WTC11 (cell line): ENCODE measurements at regions not wholly inside any gene's neighbourhood (a gene's known extent, or its start where the extent isn't known, plus 50 kb on each side); places are given as distances from the start of the nearest gene placed in this dataset.

Experiments used
- ATAC-seq: fragments of 200-7000 bp; cut with Tn5 transposase; 2 replicates; pipeline ENCODE4 v1.10.0; 2021; ENCODE audit warnings: mild to moderate bottlenecking, moderate library complexity
- CTCF ChIA-PET: fragments of 300-600 bp; sonication (Branson Sonifier 250); formaldehyde crosslinking; loops from one replicate; lab custom pipeline; 2021; ENCODE audit warnings: antibody characterized with exemption; lab: Charles Lee
- POLR2A ChIA-PET: fragments of 350-600 bp; sonication (Branson Sonifier 250); formaldehyde crosslinking; loops from one replicate; lab custom pipeline; 2021; ENCODE audit warnings: antibody characterized with exemption; lab: Charles Lee
- DNase-seq: peaks from one replicate; pipeline ENCODE4 v3.0.0; 2021; ENCODE audit warnings: low spot score
- H3K27ac Mint-ChIP-seq: 2 replicates; pipeline ENCODE4 v1.8.0; 2021; ENCODE audit warnings: mixed read lengths
- H3K27me3 Mint-ChIP-seq: 2 replicates; pipeline ENCODE4 v1.8.0; 2021; ENCODE audit warnings: low read depth, mild to moderate bottlenecking, moderate library complexity, mixed read lengths
- H3K36me3 Mint-ChIP-seq: 2 replicates; pipeline ENCODE4 v1.8.0; 2021; ENCODE audit warnings: mixed read lengths
- H3K4me1 Mint-ChIP-seq: 2 replicates; pipeline ENCODE4 v1.8.0; 2022; ENCODE audit warnings: mixed read lengths
- H3K4me3 Mint-ChIP-seq: 2 replicates; pipeline ENCODE4 v1.8.0; 2021; ENCODE audit warnings: mild to moderate bottlenecking, moderate library complexity, mixed read lengths
- H3K9me3 Mint-ChIP-seq: 2 replicates; pipeline ENCODE4 v1.8.0; 2021; ENCODE audit warnings: mixed read lengths
- ATF1 ChIP-seq: sonication (generic); formaldehyde crosslinking; IDR thresholded peaks from 2 replicates; pipeline ENCODE4 v1.8.1; 2023; ENCODE audit warnings: mild to moderate bottlenecking, moderate library complexity, missing genetic modification reagents
- EMX1 ChIP-seq: fragments of 250-450 bp; sonication (Bioruptor Pico); IDR thresholded peaks from 2 replicates; pipeline ENCODE4 v1.8.0; 2021; ENCODE audit warnings: mild to moderate bottlenecking
- GTF2I ChIP-seq: fragments of 250-450 bp; sonication (Bioruptor Pico); conservative IDR thresholded peaks from 2 replicates; pipeline ENCODE4 v1.4.0; 2021; ENCODE audit warnings: mild to moderate bottlenecking
- IRF2 ChIP-seq: sonication (generic); formaldehyde crosslinking; IDR thresholded peaks from 2 replicates; pipeline ENCODE4 v1.8.0; 2022; ENCODE audit warnings: low read depth, missing genetic modification reagents, borderline replicate concordance
- KAT7 ChIP-seq: sonication (generic); formaldehyde crosslinking; IDR thresholded peaks from 2 replicates; pipeline ENCODE4 v1.8.1; 2023; ENCODE audit warnings: missing genetic modification reagents, mild to moderate bottlenecking, borderline replicate concordance
- NFYB ChIP-seq: sonication (generic); formaldehyde crosslinking; conservative IDR thresholded peaks from 2 replicates; pipeline ENCODE4 v1.8.0; 2022; ENCODE audit warnings: low read depth, missing genetic modification reagents
- PRRX2 ChIP-seq: fragments of 250-450 bp; sonication (Bioruptor Pico); IDR thresholded peaks from 2 replicates; pipeline ENCODE4 v1.8.0; 2021; ENCODE audit warnings: mild to moderate bottlenecking
- RORB ChIP-seq: fragments of 250-450 bp; sonication (Bioruptor Pico); IDR thresholded peaks from 2 replicates; pipeline ENCODE4 v1.9.0; 2021; ENCODE audit warnings: mild to moderate bottlenecking
- SOX15 ChIP-seq: fragments of 250-450 bp; sonication (Bioruptor Pico); IDR thresholded peaks from 2 replicates; pipeline ENCODE4 v1.9.0; 2021; ENCODE audit warnings: mild to moderate bottlenecking
- ZBTB21 ChIP-seq: sonication (generic); formaldehyde crosslinking; IDR thresholded peaks from 2 replicates; pipeline ENCODE4 v1.8.1; 2023; ENCODE audit warnings: mild to moderate bottlenecking, missing genetic modification reagents, borderline replicate concordance
- ZNF232 ChIP-seq: sonication (generic); formaldehyde crosslinking; IDR thresholded peaks from 2 replicates; pipeline ENCODE4 v1.8.0; 2022; ENCODE audit warnings: mild to moderate bottlenecking, missing genetic modification reagents
- TF ChIP-seq, protein P1 (sequence below): sonication (generic); formaldehyde crosslinking; IDR thresholded peaks from 2 replicates; pipeline ENCODE4 v1.8.1; 2022; ENCODE audit warnings: low read depth, missing genetic modification reagents, borderline replicate concordance
- TF ChIP-seq, protein P2 (sequence below): fragments of 250-450 bp; sonication (Bioruptor Pico); IDR thresholded peaks from 2 replicates; pipeline ENCODE4 v1.8.0; 2021; ENCODE audit warnings: mild to moderate bottlenecking
- TF ChIP-seq, protein P3 (sequence below): fragments of 250-450 bp; sonication (Bioruptor Pico); IDR thresholded peaks from 2 replicates; pipeline ENCODE4 v1.9.0; 2021; ENCODE audit warnings: mild to moderate bottlenecking
- TF ChIP-seq, protein P4 (sequence below): sonication (generic); formaldehyde crosslinking; IDR thresholded peaks from 2 replicates; pipeline ENCODE4 v1.8.1; 2022; ENCODE audit warnings: low read depth, mild to moderate bottlenecking, moderate library complexity, missing genetic modification reagents, borderline replicate concordance
- TF ChIP-seq, protein P5 (sequence below): sonication (generic); formaldehyde crosslinking; IDR thresholded peaks from 2 replicates; pipeline ENCODE4 v1.8.0; 2022; ENCODE audit warnings: mild to moderate bottlenecking, missing genetic modification reagents
- TF ChIP-seq, protein P6 (sequence below): sonication (generic); formaldehyde crosslinking; IDR thresholded peaks from 2 replicates; pipeline ENCODE4 v1.8.1; 2022; ENCODE audit warnings: mild to moderate bottlenecking, moderate library complexity, missing genetic modification reagents
- TF ChIP-seq, protein P7 (sequence below): sonication (generic); formaldehyde crosslinking; IDR thresholded peaks from 2 replicates; pipeline ENCODE4 v1.8.0; 2022; ENCODE audit warnings: mild to moderate bottlenecking, missing genetic modification reagents
- TF ChIP-seq, protein P8 (sequence below): sonication (generic); formaldehyde crosslinking; IDR thresholded peaks from 2 replicates; pipeline ENCODE4 v1.8.1; 2022; ENCODE audit warnings: mild to moderate bottlenecking, missing genetic modification reagents, moderate library complexity, borderline replicate concordance
- TF ChIP-seq, protein P9 (sequence below): fragments of 200-600 bp; IDR thresholded peaks from 2 replicates; pipeline ENCODE4 v1.8.0; 2022; ENCODE audit warnings: antibody characterized with exemption

DNA sequence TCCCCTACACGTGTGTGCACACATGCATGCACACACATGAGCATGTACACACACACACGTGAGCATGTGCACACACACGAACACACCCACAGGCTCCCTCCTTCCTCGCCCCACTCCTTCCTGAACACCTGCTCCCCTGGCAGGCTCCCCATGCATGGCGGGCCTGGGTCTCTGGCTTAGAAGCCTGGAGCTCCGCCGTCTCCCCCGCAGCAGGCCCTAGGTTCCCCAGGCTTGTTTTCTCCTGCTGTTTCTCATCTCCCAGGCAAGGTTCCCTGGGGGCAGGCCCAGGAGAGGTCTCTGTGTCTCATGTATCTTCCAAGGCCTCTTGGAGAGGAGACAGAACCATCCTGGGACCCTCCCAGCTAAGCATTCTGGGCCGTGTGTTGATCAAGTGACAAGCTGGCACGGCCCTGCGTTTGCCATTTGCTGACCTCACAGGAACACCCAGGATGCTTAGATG, 202.3 kb upstream of the CIBAR2 start:
- H3K4me3 Mint-ChIP-seq: no peak overlapping the region
- H3K27me3 Mint-ChIP-seq: no peaks in the 10 kb centered on the region; the same call in 1 of the 2 replicates
- no peak overlapping the region for H3K27ac Mint-ChIP-seq
- TF ChIP-seq, protein P1, sequence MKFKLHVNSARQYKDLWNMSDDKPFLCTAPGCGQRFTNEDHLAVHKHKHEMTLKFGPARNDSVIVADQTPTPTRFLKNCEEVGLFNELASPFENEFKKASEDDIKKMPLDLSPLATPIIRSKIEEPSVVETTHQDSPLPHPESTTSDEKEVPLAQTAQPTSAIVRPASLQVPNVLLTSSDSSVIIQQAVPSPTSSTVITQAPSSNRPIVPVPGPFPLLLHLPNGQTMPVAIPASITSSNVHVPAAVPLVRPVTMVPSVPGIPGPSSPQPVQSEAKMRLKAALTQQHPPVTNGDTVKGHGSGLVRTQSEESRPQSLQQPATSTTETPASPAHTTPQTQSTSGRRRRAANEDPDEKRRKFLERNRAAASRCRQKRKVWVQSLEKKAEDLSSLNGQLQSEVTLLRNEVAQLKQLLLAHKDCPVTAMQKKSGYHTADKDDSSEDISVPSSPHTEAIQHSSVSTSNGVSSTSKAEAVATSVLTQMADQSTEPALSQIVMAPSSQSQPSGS (CRISPR knock-in tag): no peak
- no peak for TF ChIP-seq IRF2 (CRISPR knock-in tag)
- no peak for TF ChIP-seq GTF2I
- TF ChIP-seq, protein P2, sequence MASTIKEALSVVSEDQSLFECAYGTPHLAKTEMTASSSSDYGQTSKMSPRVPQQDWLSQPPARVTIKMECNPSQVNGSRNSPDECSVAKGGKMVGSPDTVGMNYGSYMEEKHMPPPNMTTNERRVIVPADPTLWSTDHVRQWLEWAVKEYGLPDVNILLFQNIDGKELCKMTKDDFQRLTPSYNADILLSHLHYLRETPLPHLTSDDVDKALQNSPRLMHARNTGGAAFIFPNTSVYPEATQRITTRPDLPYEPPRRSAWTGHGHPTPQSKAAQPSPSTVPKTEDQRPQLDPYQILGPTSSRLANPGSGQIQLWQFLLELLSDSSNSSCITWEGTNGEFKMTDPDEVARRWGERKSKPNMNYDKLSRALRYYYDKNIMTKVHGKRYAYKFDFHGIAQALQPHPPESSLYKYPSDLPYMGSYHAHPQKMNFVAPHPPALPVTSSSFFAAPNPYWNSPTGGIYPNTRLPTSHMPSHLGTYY (CRISPR knock-in tag): no peak
- TF ChIP-seq EMX1 (CRISPR knock-in tag): no peak
- TF ChIP-seq SOX15: no peak
- TF ChIP-seq, protein P3, sequence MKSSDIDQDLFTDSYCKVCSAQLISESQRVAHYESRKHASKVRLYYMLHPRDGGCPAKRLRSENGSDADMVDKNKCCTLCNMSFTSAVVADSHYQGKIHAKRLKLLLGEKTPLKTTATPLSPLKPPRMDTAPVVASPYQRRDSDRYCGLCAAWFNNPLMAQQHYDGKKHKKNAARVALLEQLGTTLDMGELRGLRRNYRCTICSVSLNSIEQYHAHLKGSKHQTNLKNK (CRISPR knock-in tag): no peak
- TF ChIP-seq, protein P4, sequence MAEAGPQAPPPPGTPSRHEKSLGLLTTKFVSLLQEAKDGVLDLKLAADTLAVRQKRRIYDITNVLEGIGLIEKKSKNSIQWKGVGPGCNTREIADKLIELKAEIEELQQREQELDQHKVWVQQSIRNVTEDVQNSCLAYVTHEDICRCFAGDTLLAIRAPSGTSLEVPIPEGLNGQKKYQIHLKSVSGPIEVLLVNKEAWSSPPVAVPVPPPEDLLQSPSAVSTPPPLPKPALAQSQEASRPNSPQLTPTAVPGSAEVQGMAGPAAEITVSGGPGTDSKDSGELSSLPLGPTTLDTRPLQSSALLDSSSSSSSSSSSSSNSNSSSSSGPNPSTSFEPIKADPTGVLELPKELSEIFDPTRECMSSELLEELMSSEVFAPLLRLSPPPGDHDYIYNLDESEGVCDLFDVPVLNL (CRISPR knock-in tag): no peak
- TF ChIP-seq KAT7 (CRISPR knock-in tag): no peak
- TF ChIP-seq ATF1 (CRISPR knock-in tag): no peak
- TF ChIP-seq NFYB (CRISPR knock-in tag): no peak
- TF ChIP-seq PRRX2 (CRISPR knock-in tag): no peak
- TF ChIP-seq, protein P5, sequence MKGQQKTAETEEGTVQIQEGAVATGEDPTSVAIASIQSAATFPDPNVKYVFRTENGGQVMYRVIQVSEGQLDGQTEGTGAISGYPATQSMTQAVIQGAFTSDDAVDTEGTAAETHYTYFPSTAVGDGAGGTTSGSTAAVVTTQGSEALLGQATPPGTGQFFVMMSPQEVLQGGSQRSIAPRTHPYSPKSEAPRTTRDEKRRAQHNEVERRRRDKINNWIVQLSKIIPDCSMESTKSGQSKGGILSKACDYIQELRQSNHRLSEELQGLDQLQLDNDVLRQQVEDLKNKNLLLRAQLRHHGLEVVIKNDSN (CRISPR knock-in tag): no peak
- TF ChIP-seq RORB (CRISPR knock-in tag): no peak
- TF ChIP-seq, protein P6, sequence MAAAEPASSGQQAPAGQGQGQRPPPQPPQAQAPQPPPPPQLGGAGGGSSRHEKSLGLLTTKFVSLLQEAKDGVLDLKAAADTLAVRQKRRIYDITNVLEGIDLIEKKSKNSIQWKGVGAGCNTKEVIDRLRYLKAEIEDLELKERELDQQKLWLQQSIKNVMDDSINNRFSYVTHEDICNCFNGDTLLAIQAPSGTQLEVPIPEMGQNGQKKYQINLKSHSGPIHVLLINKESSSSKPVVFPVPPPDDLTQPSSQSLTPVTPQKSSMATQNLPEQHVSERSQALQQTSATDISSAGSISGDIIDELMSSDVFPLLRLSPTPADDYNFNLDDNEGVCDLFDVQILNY (CRISPR knock-in tag): no peak
- TF ChIP-seq ZBTB21: no peak
- no peak for TF ChIP-seq ZNF232 (CRISPR knock-in tag)
- TF ChIP-seq, protein P7, sequence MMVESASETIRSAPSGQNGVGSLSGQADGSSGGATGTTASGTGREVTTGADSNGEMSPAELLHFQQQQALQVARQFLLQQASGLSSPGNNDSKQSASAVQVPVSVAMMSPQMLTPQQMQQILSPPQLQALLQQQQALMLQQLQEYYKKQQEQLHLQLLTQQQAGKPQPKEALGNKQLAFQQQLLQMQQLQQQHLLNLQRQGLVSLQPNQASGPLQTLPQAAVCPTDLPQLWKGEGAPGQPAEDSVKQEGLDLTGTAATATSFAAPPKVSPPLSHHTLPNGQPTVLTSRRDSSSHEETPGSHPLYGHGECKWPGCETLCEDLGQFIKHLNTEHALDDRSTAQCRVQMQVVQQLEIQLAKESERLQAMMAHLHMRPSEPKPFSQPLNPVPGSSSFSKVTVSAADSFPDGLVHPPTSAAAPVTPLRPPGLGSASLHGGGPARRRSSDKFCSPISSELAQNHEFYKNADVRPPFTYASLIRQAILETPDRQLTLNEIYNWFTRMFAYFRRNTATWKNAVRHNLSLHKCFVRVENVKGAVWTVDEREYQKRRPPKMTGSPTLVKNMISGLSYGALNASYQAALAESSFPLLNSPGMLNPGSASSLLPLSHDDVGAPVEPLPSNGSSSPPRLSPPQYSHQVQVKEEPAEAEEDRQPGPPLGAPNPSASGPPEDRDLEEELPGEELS (CRISPR knock-in tag): no peak
- TF ChIP-seq, protein P8, sequence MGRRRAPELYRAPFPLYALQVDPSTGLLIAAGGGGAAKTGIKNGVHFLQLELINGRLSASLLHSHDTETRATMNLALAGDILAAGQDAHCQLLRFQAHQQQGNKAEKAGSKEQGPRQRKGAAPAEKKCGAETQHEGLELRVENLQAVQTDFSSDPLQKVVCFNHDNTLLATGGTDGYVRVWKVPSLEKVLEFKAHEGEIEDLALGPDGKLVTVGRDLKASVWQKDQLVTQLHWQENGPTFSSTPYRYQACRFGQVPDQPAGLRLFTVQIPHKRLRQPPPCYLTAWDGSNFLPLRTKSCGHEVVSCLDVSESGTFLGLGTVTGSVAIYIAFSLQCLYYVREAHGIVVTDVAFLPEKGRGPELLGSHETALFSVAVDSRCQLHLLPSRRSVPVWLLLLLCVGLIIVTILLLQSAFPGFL (CRISPR knock-in tag): no peak
- TF ChIP-seq, protein P9, sequence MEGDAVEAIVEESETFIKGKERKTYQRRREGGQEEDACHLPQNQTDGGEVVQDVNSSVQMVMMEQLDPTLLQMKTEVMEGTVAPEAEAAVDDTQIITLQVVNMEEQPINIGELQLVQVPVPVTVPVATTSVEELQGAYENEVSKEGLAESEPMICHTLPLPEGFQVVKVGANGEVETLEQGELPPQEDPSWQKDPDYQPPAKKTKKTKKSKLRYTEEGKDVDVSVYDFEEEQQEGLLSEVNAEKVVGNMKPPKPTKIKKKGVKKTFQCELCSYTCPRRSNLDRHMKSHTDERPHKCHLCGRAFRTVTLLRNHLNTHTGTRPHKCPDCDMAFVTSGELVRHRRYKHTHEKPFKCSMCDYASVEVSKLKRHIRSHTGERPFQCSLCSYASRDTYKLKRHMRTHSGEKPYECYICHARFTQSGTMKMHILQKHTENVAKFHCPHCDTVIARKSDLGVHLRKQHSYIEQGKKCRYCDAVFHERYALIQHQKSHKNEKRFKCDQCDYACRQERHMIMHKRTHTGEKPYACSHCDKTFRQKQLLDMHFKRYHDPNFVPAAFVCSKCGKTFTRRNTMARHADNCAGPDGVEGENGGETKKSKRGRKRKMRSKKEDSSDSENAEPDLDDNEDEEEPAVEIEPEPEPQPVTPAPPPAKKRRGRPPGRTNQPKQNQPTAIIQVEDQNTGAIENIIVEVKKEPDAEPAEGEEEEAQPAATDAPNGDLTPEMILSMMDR: no peak
- peaks cover 56% of the 10 kb centered on the region for H3K4me1 Mint-ChIP-seq
- H3K9me3 Mint-ChIP-seq: no peaks in the 10 kb centered on the region
- ChIA-PET POLR2A (no interaction called here), CTCF (interaction anchor here (0.6 to 4.0 kb wide), 7 partner anchors 13 to 200 kb away, joined by 3 to 23 read pairs (median 3); no protein-coding TSS in a partner anchor)
- H3K36me3 Mint-ChIP-seq: no peaks in the 10 kb centered on the region
- DNase-seq: no peak
- no peak for ATAC-seq
